GM21825 (cell line): ENCODE measurements at regions not wholly inside any gene's neighbourhood (a gene's known extent, or its start where the extent isn't known, plus 50 kb on each side); places are given as distances from the start of the nearest gene placed in this dataset.

Experiments used
- ATAC-seq: cut with Tn5 transposase; IDR thresholded peaks from one replicate; pipeline ENCODE4 v1.9.1; 2021; ENCODE audit warnings: mild to moderate bottlenecking, moderate library complexity; ENCODE audit not compliant: unreplicated experiment

- ATAC-seq = no peak
Observed at GRCh38 chr5:158174026-158174425, 315.1 kb upstream of the CLINT1 start.

GRCh38 chr5:158172005-158172404, 313.1 kb upstream of the CLINT1 start:
- no peak for ATAC-seq

GRCh38 chr5:158170534-158170933, 311.6 kb upstream of the CLINT1 start:
- ATAC-seq = no peak

- no peak for ATAC-seq
Observed at GRCh38 chr5:158170060-158170459, 311.1 kb upstream of the CLINT1 start.

- no peak for ATAC-seq
Observed at GRCh38 chr5:158166424-158166823, 307.5 kb upstream of the CLINT1 start.

- ATAC-seq = no peak
Observed at GRCh38 chr5:158165647-158166046, 306.7 kb upstream of the CLINT1 start.

- no peak for ATAC-seq
Observed at GRCh38 chr5:158164296-158165047, 305.5 kb upstream of the CLINT1 start.

- ATAC-seq = no peak
Observed at GRCh38 chr5:158163451-158164295, 304.7 kb upstream of the CLINT1 start.

- ATAC-seq = no peak
Observed at GRCh38 chr5:158162479-158163034, 303.6 kb upstream of the CLINT1 start.

GRCh38 chr5:158162026-158162425, 303.1 kb upstream of the CLINT1 start:
- ATAC-seq = no peak

- ATAC-seq = no peak
Observed at GRCh38 chr5:158159621-158160020, 300.7 kb upstream of the CLINT1 start.

- no peak for ATAC-seq
Observed at GRCh38 chr5:158155811-158156505, 297.0 kb upstream of the CLINT1 start.

- ATAC-seq = no peak
Observed at GRCh38 chr5:158155067-158155466, 296.1 kb upstream of the CLINT1 start.

- ATAC-seq = no peak
Observed at GRCh38 chr5:158154226-158155005, 295.5 kb upstream of the CLINT1 start.

- no peak for ATAC-seq
Observed at GRCh38 chr5:158153508-158153907, 294.6 kb upstream of the CLINT1 start.

- ATAC-seq = no peak
Observed at GRCh38 chr5:158152136-158152535, 293.2 kb upstream of the CLINT1 start.

GRCh38 chr5:158147227-158147626, 288.3 kb upstream of the CLINT1 start:
- ATAC-seq = no peak

- no peak for ATAC-seq
Observed at GRCh38 chr5:158145827-158146226, 286.9 kb upstream of the CLINT1 start.

GRCh38 chr5:158143081-158143480, 284.1 kb upstream of the CLINT1 start:
- no peak for ATAC-seq

- ATAC-seq = no peak
Observed at GRCh38 chr5:158142156-158142555, 283.2 kb upstream of the CLINT1 start.
